Stimulated activated naive CD8-positive, alpha-beta T cell treated with anti-CD3 and anti-CD28 coated beads, Interleukin-15, amount 100 ng/mL, for 72 hours (primary cell): ENCODE measurements at regions not wholly inside any gene's neighbourhood (a gene's known extent, or its start where the extent isn't known, plus 50 kb on each side); places are given as distances from the start of the nearest gene placed in this dataset.

ENCODE experiments used
- ATAC-seq: fragments of 150-1000 bp; cut with Tn5 transposase; 2 replicates; pipeline ENCODE4 v1.10.0; 2021; ENCODE audit warnings: mild to moderate bottlenecking, moderate library complexity
- DNase-seq, 2 donors: peaks; one replicate each; pipeline ENCODE4 v3.0.0; 2021 to 2022
- H3K27ac Mint-ChIP-seq, 2 donors: one replicate each; pipeline ENCODE4 v1.8.0; 2022; ENCODE audit warnings: mild to moderate bottlenecking in 2 of 2, mixed read lengths in 2 of 2, moderate library complexity in 2 of 2
- H3K27me3 Mint-ChIP-seq: one replicate; pipeline ENCODE4 v1.8.0; 2022; ENCODE audit warnings: mixed read lengths
- H3K4me1 Mint-ChIP-seq: one replicate; pipeline ENCODE4 v1.8.0; 2022; ENCODE audit warnings: mild to moderate bottlenecking, mixed read lengths
- H3K4me3 Mint-ChIP-seq, 2 donors: one replicate each; pipeline ENCODE4 v1.8.0; 2022; ENCODE audit warnings: mild to moderate bottlenecking in 2 of 2, mixed read lengths in 2 of 2, moderate library complexity in 1 of 2
- H3K9me3 Mint-ChIP-seq, 2 donors: one replicate each; pipeline ENCODE4 v1.8.0; 2022; ENCODE audit warnings: mixed read lengths in 2 of 2

DNA sequence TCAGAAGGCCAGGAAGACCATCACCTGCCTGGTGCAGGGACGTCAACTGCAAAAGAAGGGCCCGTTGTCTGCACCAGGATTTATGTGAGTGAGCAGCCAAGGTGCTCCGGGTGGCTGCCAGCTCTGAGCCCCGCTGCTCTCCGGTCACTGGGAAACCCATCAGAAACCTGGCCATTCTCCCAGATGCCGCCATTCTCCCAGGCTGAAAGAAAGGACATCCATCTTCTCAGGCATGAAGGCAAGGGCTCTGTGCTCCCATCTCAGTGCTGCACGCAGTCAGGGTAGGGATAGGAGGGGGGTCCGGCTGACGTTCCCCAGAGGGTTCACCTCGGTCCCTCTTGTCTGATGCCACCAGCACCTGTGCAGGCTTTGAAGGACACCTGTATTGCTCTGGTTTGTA is 158.4 kb downstream of the ERCC6L2 start:
- Mint-ChIP-seq H3K4me1 (peaks cover 31% of the 10 kb centered on the region), H3K27me3 (peaks cover under 1% of the 10 kb centered on the region), H3K27ac (no peak overlapping the region), H3K9me3 (peaks cover 19 to 28% of the 10 kb centered on the region in 2 donors), H3K4me3 (no peak overlapping the region)
- ATAC-seq (no peak), DNase-seq (no peak)

DNA sequence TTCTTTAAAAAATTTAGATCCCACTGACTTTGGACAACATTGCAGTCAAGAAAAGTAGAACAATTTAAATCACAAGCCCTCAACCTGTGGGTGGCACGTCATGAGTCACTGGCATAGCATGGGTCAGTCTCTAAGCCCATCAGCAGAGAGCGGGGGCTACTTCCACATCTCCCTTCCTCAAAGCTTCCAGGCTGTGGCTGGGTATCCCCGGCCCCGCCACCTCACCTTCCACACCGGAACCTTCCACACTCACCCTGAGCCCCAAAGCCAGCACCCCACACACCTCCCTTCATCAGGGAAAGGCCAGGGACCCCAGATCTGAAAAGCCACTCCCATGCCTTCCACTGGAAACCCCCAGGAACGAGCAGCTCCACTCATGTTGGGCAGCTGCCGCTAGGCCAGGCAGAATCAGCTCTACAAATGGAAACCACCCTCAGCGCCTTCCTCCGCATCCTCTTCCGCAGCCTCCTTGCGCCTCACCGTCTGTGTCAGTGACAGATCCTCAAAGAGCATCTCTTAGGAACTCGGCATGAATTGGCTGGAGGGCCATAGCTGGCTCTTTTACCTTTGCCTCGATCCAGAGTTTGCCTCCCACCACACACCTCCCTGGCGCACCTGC is 156.5 kb downstream of the ERCC6L2 start:
- no peak for ATAC-seq
- Mint-ChIP-seq H3K27ac (peak overlapping the region; percentile 7 to 19), H3K9me3 (peaks cover 5 to 9% of the 10 kb centered on the region in 2 donors), H3K4me1 (peaks cover 28% of the 10 kb centered on the region), H3K27me3 (peaks cover 17% of the 10 kb centered on the region), H3K4me3 (no peak overlapping the region)
- DNase-seq: no peak

DNA sequence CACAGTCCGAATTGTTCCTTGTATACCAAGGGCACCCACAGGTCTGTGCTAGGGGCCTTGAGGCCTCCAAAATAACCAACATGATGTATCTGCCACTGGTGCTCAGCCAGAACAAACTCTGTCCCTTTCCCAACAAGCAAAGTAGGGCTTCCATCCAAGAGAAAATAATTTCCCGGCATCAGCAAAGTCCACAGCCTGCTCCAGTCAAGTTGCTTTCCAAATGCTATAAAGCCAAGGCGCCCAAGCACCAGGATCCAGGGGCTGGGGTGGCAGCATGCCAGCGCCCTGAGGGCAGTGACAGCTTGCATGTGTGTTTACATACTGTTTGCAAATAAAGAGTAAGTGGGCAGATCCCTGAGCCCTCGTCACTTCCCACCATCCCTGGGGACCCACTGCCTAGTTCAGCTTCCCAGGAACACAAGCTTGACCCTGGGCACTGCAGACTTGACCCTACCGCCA is 155.9 kb downstream of the ERCC6L2 start:
- Mint-ChIP-seq H3K27me3 (peaks cover 24% of the 10 kb centered on the region), H3K4me3 (no peak overlapping the region), H3K27ac (no peak overlapping the region), H3K9me3 (peaks cover 11 to 15% of the 10 kb centered on the region in 2 donors), H3K4me1 (peaks cover 34% of the 10 kb centered on the region)
- no peak for DNase-seq
- ATAC-seq: no peak

- peaks cover 45% of the 10 kb centered on the region for H3K4me1 Mint-ChIP-seq
- H3K27ac Mint-ChIP-seq: no peak overlapping the region
- H3K4me3 Mint-ChIP-seq: no peak overlapping the region
- ATAC-seq (no peak), DNase-seq (no peak)
- H3K9me3 Mint-ChIP-seq: peaks cover 7 to 15% of the 10 kb centered on the region in 2 donors
- H3K27me3 Mint-ChIP-seq: peaks cover 33% of the 10 kb centered on the region
Measured at GRCh38 chr9:96029722-96030530, 154.4 kb downstream of the ERCC6L2 start.

DNA sequence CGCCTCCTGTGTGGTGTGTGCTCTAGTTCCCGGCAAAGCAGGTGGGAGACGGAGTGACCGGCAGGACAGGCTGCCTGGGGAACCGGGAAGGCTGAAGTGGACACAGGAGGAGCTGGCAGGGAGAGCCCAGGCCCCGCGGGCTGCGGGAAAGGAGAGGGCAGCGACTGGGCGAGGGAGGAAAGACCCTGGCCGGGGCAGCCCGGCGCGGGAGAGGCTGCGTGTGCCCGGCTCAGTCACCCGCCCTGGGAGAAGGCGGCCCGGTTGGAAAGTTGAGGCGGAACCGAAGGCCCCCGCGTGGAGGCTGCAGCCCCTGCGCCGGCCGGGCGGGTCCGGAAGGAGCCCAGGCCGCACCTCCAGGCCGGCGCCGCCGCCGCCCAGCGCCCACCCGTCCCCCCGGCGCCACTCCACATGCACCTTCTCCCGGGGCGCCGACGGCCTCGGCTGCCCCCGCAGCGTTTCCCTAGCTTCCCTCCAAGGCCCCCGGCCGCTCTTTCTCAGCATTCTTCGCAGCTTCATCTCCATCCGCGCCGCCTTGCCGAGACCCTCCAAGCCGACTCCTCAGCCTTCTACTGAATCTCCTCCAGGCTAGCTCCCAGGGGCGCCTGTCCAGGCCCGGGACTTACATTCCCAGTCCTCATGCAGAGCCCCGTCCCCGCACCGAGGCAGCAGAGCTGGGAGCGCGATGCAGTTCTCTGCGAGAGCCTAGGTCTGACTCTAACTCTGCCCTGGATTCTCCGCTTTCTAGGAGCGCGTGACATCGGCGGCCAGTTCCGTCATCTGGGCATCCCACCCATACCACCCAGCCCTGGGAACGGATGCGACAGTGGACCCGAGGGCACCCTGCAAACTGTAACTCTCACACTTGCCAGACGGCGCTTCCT is 152.0 kb downstream of the ERCC6L2 start:
- Mint-ChIP-seq H3K4me3 (peak overlapping the region; percentile 79 to 88), H3K27me3 (peaks cover 43% of the 10 kb centered on the region), H3K9me3 (peaks cover 7 to 15% of the 10 kb centered on the region in 2 donors), H3K4me1 (peaks cover 64% of the 10 kb centered on the region), H3K27ac (peak overlapping the region; percentile 82 to 94)
- ATAC-seq (peak; percentile 46), DNase-seq (peak; percentile 31 to 44)

DNA sequence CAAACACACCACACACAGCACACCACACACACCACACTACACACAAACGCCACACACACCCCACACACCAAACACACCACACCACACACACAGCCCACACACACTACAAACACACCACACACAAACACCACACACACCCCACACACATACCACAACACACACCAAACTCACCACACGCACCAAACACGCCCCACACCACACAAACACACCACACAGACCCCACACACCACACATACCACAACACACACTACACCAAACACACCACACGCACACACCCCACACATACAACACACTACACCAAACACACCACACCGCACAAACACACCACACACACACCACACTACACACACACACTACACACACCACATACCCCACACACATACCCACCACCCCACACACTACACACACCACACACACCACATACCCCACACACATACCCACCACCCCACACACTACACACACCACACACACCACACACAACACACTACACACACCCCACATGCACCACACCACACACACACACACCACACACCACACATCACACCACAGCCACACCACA is 151.2 kb downstream of the ERCC6L2 start:
- H3K4me3 Mint-ChIP-seq: peak overlapping the region; percentile 73 to 88
- H3K27ac Mint-ChIP-seq: peak overlapping the region; percentile 27 to 67
- H3K9me3 Mint-ChIP-seq: peaks cover 7 to 15% of the 10 kb centered on the region in 2 donors
- ATAC-seq: peak; percentile 41
- DNase-seq: no peak
- H3K4me1 Mint-ChIP-seq: peaks cover 64% of the 10 kb centered on the region
- peaks cover 43% of the 10 kb centered on the region for H3K27me3 Mint-ChIP-seq

DNA sequence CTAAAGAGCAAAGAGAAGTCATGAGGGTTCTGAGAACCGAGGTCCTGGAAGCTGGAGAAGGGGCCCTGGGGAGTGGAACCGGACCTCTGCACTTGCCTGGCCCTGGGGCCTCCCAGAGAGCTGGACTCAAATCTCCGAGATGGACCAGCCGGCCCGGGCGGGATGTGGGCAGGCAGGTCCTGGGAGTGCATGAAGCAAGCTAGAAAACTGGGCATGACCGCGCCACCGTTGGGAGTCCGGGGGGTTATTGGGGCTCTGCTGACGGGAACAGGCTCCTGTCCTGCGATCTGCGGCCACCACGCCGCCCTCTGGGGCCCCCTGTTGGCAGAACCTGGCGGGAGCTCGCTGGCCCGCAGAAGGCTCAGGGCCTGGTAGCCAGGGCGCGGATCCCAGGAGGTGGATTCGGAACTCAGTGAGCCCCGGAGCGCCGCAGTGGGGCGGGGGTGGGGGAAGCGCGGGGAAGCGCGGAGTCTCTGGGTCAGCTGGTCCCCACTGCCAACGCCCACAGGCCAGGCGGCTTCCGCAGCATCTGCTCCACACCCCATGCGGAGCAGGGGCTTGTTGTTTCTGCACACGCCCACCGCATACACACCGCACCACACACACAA is 150.6 kb downstream of the ERCC6L2 start:
- H3K4me1 Mint-ChIP-seq: peaks cover 65% of the 10 kb centered on the region
- H3K9me3 Mint-ChIP-seq: peaks cover 7 to 15% of the 10 kb centered on the region in 2 donors
- DNase-seq (peak in 1 of 2 donors; percentile 31), ATAC-seq (no peak)
- H3K4me3 Mint-ChIP-seq: peak overlapping the region; percentile 0 to 64
- H3K27ac Mint-ChIP-seq: peak overlapping the region in 1 of 2 donors; percentile 81
- H3K27me3 Mint-ChIP-seq: peaks cover 43% of the 10 kb centered on the region

DNA sequence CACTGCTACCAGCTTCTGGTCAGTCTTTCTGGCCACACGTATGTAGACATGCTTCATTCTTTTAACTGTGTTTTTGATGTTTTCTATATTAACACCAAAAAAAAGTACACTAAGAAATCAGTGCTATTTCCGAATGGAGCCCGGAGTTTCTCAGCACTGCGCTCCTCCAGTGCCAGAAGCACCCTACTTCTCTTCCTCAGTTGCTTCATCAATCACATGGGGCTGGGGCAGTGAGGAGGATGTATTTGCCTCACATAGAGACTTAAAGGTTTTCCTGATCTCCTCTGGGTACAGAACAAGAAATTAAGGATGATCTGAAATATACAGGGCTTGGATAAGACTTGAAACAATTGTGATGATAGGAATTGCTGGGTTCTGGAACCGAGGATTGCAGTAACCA is 148.0 kb downstream of the ERCC6L2 start:
- H3K9me3 Mint-ChIP-seq: peaks cover 7 to 15% of the 10 kb centered on the region in 2 donors
- H3K27me3 Mint-ChIP-seq: peaks cover 38% of the 10 kb centered on the region
- H3K27ac Mint-ChIP-seq: no peak overlapping the region
- H3K4me1 Mint-ChIP-seq: peaks cover 90% of the 10 kb centered on the region
- peak overlapping the region; percentile 95 to 98 for H3K4me3 Mint-ChIP-seq
- no peak for DNase-seq
- ATAC-seq: no peak

- peak; percentile 60 to 67 for DNase-seq
- H3K27ac Mint-ChIP-seq: peak overlapping the region; percentile 98 to 99
- peak overlapping the region; percentile 95 to 98 for H3K4me3 Mint-ChIP-seq
- H3K9me3 Mint-ChIP-seq: peaks cover 7 to 15% of the 10 kb centered on the region in 2 donors
- peaks cover 29% of the 10 kb centered on the region for H3K27me3 Mint-ChIP-seq
- H3K4me1 Mint-ChIP-seq: peaks cover 88% of the 10 kb centered on the region
- ATAC-seq: peak; percentile 61
Measured at GRCh38 chr9:96022445-96023051, 147.1 kb downstream of the ERCC6L2 start.

GRCh38 chr9:96021551-96022444 is 146.3 kb downstream of the ERCC6L2 start:
- DNase-seq (peak in 1 of 2 donors; percentile 33), ATAC-seq (peak; percentile 40)
- Mint-ChIP-seq H3K27me3 (peaks cover 23% of the 10 kb centered on the region), H3K27ac (peak overlapping the region; percentile 99), H3K4me1 (peaks cover 88% of the 10 kb centered on the region), H3K9me3 (peaks cover 4 to 13% of the 10 kb centered on the region in 2 donors), H3K4me3 (peak overlapping the region; percentile 95 to 98)

DNA sequence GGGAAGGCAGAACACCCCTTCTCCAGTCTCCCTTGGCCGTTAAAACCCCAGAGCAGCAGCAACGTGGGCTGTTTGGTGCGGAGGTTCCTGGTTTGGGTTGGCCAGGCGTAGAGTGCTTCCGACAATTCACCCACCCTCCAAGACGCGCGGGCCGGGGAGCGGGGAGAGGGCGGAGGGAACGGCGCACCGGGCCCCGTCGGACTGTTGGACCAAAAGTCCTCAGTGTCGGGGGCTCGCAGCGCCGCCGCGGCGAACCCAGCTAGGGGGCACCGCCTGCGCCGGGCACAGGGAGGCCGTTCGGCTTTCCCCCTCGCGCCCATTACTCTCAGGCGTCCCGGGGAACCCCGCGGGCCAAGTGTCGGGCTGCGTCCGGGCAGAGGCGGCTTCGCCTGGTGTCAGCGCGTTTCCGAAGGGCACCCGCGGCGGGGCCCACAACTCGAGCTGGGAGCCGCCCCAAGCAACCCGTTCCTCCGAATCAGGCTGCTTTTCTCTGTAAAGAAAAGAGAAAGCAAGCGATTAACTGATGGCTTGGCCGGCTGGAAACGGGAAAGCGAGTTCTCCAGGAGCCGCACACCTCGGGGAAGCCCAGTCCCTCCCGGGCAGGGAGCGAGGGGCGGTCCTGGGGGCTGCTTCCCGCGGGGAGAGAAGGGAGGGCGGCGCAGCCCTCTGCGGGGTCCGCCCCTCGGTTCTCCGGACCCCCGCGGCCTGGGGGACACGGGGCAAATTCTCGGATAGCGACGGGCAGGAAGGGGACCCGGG is 145.5 kb downstream of the ERCC6L2 start:
- H3K27me3 Mint-ChIP-seq: peaks cover 17% of the 10 kb centered on the region
- H3K4me3 Mint-ChIP-seq: peak overlapping the region; percentile 95 to 98
- ATAC-seq (peak; percentile 59), DNase-seq (peak; percentile 66 to 72)
- peaks cover 87% of the 10 kb centered on the region for H3K4me1 Mint-ChIP-seq
- H3K9me3 Mint-ChIP-seq: peaks cover 0 to 6% of the 10 kb centered on the region in 2 donors
- H3K27ac Mint-ChIP-seq: peak overlapping the region; percentile 95 to 99

GRCh38 chr9:96020300-96020791 is 144.9 kb downstream of the ERCC6L2 start:
- Mint-ChIP-seq H3K9me3 (no peaks in the 10 kb centered on the region), H3K4me3 (peak overlapping the region; percentile 95 to 98), H3K27me3 (peaks cover 11% of the 10 kb centered on the region), H3K4me1 (peaks cover 87% of the 10 kb centered on the region), H3K27ac (peak overlapping the region; percentile 93 to 99)
- ATAC-seq (no peak), DNase-seq (no peak)
